Epidermal melanocyte (primary cell): ENCODE measurements at regions not wholly inside any gene's neighbourhood (a gene's known extent, or its start where the extent isn't known, plus 50 kb on each side); places are given as distances from the start of the nearest gene placed in this dataset.

Experiments used
- DNase-seq: peaks from one replicate; pipeline ENCODE4 v3.0.0; 2011; ENCODE audit warnings: low spot score; ENCODE audit not compliant: insufficient read length

GRCh38 chr2:184524551-184525382, 73.6 kb upstream of the ZNF804A start:
- no peak for DNase-seq

GRCh38 chr2:184527058-184527457, 71.3 kb upstream of the ZNF804A start:
- DNase-seq = no peak

GRCh38 chr2:184528119-184528518, 70.2 kb upstream of the ZNF804A start:
- no peak for DNase-seq

- DNase-seq = no peak
These were observed 68.1 kb upstream of the ZNF804A start for GRCh38 chr2:184530239-184530638.

- no peak for DNase-seq
These were observed 67.4 kb upstream of the ZNF804A start for GRCh38 chr2:184530959-184531358.

GRCh38 chr2:184532551-184532950, 65.8 kb upstream of the ZNF804A start:
- no peak for DNase-seq

- no peak for DNase-seq
These were observed 63.3 kb upstream of the ZNF804A start for GRCh38 chr2:184534986-184535385.

GRCh38 chr2:184540246-184540789, 58.0 kb upstream of the ZNF804A start:
- DNase-seq = no peak

- no peak for DNase-seq
These were observed 56.7 kb upstream of the ZNF804A start for GRCh38 chr2:184541591-184541990.

GRCh38 chr2:184543832-184544231, 54.5 kb upstream of the ZNF804A start:
- no peak for DNase-seq
